HG02623 (cell line): ENCODE measurements at regions not wholly inside any gene's neighbourhood (a gene's known extent, or its start where the extent isn't known, plus 50 kb on each side); places are given as distances from the start of the nearest gene placed in this dataset.

Experiments used
- ATAC-seq: cut with Tn5 transposase; IDR thresholded peaks from one replicate; pipeline ENCODE4 v1.9.1; 2021; ENCODE audit warnings: moderate library complexity; ENCODE audit not compliant: unreplicated experiment

GRCh38 chr10:59079386-59080226 lies 96.8 kb upstream of the PHYHIPL start:
- ATAC-seq: no peak

GRCh38 chr10:59082249-59082648 lies 94.2 kb upstream of the PHYHIPL start:
- ATAC-seq: no peak

- ATAC-seq: no peak
These were observed 91.4 kb upstream of the PHYHIPL start for GRCh38 chr10:59085054-59085453.

GRCh38 chr10:59085711-59086502 lies 90.5 kb upstream of the PHYHIPL start:
- ATAC-seq: no peak

GRCh38 chr10:59087486-59087885 lies 89.0 kb upstream of the PHYHIPL start:
- no peak for ATAC-seq

GRCh38 chr10:59088912-59089573 lies 87.4 kb upstream of the PHYHIPL start:
- ATAC-seq: no peak

- ATAC-seq: no peak
These were observed 85.4 kb upstream of the PHYHIPL start for GRCh38 chr10:59090817-59091622.

- no peak for ATAC-seq
These were observed 83.0 kb upstream of the PHYHIPL start for GRCh38 chr10:59093461-59093860.

GRCh38 chr10:59096631-59097030 lies 79.8 kb upstream of the PHYHIPL start:
- no peak for ATAC-seq

GRCh38 chr10:59098387-59098786 lies 78.1 kb upstream of the PHYHIPL start:
- ATAC-seq: no peak

GRCh38 chr10:59098831-59099452 lies 77.5 kb upstream of the PHYHIPL start:
- ATAC-seq: no peak

GRCh38 chr10:59099481-59099880 lies 77.0 kb upstream of the PHYHIPL start:
- ATAC-seq: no peak

GRCh38 chr10:59102394-59102793 lies 74.0 kb upstream of the PHYHIPL start:
- ATAC-seq: no peak

- no peak for ATAC-seq
These were observed 72.3 kb upstream of the PHYHIPL start for GRCh38 chr10:59104186-59104585.

GRCh38 chr10:59106441-59106840 lies 70.0 kb upstream of the PHYHIPL start:
- no peak for ATAC-seq

- ATAC-seq: no peak
These were observed 69.3 kb upstream of the PHYHIPL start for GRCh38 chr10:59107147-59107546.

GRCh38 chr10:59108296-59108870 lies 68.1 kb upstream of the PHYHIPL start:
- ATAC-seq: no peak

- ATAC-seq: no peak
These were observed 67.6 kb upstream of the PHYHIPL start for GRCh38 chr10:59108886-59109288.

GRCh38 chr10:59109826-59110225 lies 66.6 kb upstream of the PHYHIPL start:
- ATAC-seq: no peak

- ATAC-seq: no peak
These were observed 52.3 kb upstream of the PHYHIPL start for GRCh38 chr10:59124187-59124586.
